ENCODE measurements at regions not wholly inside any gene's neighbourhood (a gene's known extent, or its start where the extent isn't known, plus 50 kb on each side); places are given as distances from the start of the nearest gene placed in this dataset.

GRCh38 chr20:60851826-60852704 is 400.0 kb upstream of the CDH4 start:
- no peak for TF ChIP-seq EZH2phosphoT487 (conservative IDR thresholded peaks at IDR 0.05; ENCODE audit: low read length)
- peak; percentile 43 for TF ChIP-seq CTCF (IDR thresholded peaks at IDR 0.05; ENCODE audit: insufficient read depth, low read length, poor library complexity, severe bottlenecking)
